ENCODE measurements at regions not wholly inside any gene's neighbourhood (a gene's known extent, or its start where the extent isn't known, plus 50 kb on each side); places are given as distances from the start of the nearest gene placed in this dataset.

DNA sequence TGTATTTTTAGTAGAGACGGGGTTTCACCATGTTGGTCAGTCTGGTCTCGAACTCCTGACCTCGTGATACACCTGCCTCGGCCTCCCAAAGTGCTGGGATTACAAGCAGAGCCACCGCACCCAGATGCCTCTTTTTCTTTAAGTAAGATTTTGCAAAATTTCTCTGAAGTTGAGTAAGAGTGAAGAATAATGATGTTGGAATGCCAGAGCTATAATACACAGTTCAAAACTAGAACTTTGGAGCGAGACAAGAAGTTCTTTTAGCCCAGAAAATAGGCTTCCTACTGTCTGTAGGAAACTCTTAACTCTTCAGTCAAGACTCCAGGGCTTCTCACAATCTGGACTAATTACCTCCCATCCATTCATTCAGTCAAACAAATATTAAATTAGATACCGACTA is 51.4 kb downstream of the MARCHF4 start:
- no peak for FAIRE-seq

DNA sequence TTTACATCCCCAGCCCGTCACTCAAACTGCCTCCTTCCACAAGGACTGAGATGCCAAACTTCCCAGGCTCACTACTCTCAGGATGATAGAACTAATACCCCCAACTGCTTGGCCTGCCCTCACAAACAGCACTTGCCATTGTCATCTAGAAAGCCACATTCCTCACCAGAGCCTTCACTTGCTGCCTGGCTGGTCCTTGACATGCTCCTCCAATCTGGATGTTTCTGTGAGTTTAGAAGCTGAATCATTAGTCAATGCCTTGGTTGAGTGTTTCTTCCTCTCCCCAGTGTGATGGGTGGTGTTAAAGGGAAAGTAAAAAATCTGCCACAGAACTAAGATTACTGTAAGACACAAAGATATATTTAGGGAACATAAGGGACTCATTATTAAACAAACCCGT is 52.5 kb downstream of the MARCHF4 start:
- TF ChIP-seq POLR2A (IDR thresholded peaks at IDR 0.05; ENCODE audit: low read depth, low read length) = no peak
- FAIRE-seq = no peak
- DNase-seq (ENCODE audit: insufficient read length, low spot score) = no peak

More for the DNA sequence above, 51.4 kb downstream of the MARCHF4 start:
- TF ChIP-seq POLR2A (IDR thresholded peaks at IDR 0.05; ENCODE audit: low read depth, low read length) = no peak
- DNase-seq (ENCODE audit: insufficient read length, low spot score) = no peak

DNA sequence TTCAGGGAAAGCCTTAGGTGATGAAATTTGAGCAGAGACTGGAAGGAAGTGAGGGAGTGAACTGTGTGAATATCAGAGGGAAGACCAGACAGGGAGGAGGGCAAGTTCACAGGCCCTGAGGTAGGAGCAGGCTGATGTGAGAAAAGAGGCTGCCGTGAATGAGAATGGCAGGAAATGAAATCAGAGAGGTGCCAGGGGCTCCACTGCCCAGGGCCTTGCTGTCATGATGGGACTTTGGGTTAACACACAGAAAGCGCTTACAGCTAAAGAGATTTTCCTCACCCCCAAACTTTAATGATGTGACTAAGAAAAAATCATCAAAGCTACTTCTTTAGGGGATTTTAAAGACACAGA is 53.8 kb downstream of the MARCHF4 start:
- DNase-seq (ENCODE audit: insufficient read length, low spot score) = no peak
- no peak for TF ChIP-seq POLR2A (IDR thresholded peaks at IDR 0.05; ENCODE audit: low read depth, low read length)
- no peak for FAIRE-seq

DNA sequence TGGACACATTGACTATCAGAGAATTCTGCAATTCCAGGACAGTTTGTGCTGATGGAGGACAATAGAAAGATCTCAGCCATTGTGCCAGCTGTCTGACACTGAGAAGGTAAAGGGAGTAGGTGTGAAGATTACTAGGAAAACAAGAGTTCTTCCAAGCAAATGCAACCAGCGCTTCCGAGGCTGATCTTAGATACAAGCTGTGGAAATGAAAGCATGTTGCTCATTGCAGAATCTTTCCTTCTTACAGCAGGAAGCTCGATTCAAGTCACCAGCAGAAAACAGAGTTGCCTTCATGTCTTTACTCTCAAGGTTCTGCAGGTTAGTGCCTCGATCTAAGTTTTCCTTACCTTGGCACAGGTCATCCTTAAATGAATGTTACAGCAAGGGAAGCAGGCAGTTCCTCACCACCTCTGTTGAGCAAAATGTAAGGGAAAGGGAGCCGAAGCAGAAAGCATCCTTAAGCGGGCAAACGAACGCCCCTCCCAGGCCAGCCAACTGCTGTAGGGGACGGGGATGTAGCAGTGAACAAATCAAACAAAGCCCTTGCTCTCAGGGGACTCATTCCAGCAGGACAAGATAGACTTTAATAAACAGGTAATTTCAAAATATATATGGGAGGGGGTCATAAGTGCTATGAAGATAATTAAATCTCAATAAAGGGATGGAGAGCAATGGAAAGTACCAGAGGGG is 54.3 kb downstream of the MARCHF4 start:
- FAIRE-seq = no peak
- no peak for TF ChIP-seq POLR2A (IDR thresholded peaks at IDR 0.05; ENCODE audit: low read depth, low read length)
- no peak for DNase-seq (ENCODE audit: insufficient read length, low spot score)

DNA sequence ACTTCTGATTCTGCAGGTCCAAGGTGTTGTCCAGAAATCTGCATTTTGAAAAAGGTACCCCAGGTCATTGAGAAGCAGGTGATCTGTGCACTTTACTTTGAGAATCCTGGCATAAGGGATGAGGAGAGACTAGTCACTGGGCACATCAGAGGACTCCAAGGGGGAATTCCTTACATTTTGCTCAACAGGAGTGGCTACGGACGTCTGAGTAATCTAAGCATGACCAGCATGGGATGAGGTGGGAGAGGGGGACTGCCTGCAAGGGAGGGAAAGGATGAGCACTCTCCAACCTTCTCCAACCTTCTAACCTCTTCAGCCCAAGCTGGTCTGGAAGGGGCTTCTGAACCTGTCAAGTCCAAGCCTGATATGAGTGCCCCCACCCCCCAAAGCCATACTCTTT is 55.5 kb downstream of the MARCHF4 start:
- DNase-seq (ENCODE audit: insufficient read length, low spot score) (peak; percentile 73), FAIRE-seq (peak; percentile 85)

DNA sequence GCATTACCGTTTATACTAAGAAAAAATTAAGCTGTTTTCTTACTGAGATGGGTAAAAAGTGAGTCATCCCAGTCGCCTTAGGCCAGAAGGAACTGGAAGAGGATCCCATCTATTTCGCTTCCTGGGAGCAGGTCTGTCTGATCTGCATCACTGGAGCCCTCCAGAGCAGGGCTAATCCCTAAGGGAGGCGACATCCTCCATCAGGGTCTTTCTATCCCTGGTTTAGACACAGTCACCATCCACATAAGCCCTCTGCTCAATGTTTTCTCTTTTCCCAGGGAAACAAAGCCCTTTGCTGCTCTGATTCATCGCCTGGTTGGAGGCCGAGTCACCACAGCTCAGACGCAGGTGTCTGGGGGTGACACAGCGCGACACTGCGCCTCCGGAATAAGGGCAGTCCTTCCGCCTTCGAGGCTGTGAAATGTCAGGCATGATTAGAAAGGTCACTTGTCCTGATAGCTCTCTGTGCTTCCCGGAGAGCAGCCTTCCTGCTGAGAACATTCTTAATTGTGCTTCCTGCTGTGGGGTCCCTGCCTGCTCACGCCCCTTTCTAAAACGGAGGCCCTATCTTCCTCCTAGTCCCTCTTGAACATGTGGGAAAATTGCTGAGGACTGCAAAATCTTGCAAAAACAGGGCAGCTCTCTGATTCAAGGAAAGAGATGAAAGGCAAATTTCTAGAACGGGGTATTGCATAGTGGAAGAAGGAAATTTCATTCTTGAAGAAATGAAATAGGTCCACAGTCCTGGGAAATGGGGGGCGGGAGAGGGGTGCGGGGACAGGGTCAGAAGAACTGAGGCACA is 56.3 kb downstream of the MARCHF4 start:
- 0 out of 2 replicates have a peak, but pooled peaks have one; percentile 7 for TF ChIP-seq POLR2A (IDR thresholded peaks at IDR 0.05; ENCODE audit: low read depth, low read length)
- FAIRE-seq = peak; percentile 86
- peak; percentile 41 for DNase-seq (ENCODE audit: insufficient read length, low spot score)

More for the DNA sequence above, 55.5 kb downstream of the MARCHF4 start:
- no peak for TF ChIP-seq POLR2A (IDR thresholded peaks at IDR 0.05; ENCODE audit: low read depth, low read length)

DNA sequence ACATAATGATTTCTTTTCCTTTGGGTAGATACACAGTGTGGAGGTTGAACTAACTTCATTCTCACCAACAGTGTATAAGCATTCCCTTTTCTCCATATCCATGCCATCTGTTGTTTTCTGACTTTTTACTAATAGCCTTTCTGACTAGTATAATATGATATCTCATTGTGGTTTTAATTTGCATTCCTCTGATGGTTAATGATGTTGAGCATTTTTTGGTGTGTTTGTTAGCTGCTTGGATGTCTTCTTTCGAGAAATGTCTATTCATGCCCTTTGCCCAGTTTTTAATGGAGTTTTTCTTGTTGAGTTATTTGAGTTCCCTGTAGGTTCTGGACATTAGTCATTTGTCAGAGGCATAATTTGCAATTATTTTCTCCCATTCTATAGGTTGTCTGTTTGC is 59.8 kb downstream of the MARCHF4 start:
- TF ChIP-seq POLR2A (IDR thresholded peaks at IDR 0.05; ENCODE audit: low read depth, low read length) = no peak
- DNase-seq (ENCODE audit: insufficient read length, low spot score) = no peak
- no peak for FAIRE-seq

DNA sequence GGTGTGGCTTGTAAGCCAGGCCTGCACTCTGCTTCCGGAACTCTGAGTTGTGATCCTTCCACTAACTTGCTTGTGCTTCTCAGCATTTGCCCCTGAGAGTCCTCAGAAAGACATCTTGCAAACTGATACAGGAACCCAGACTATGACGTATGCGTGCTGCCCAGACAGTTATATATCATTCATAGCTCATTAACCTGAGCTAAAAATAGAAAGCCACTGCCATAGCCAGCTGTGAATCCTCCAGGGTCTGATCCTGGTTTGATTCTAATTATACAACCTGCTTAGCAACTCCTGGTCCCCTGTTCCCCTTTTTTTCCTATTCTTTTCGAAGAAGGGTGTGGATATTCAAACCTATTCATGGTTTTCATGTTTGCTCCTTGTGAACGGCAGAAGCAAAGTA is 63.7 kb downstream of the MARCHF4 start:
- FAIRE-seq = no peak
- no peak for DNase-seq (ENCODE audit: insufficient read length, low spot score)
- TF ChIP-seq POLR2A (IDR thresholded peaks at IDR 0.05; ENCODE audit: low read depth, low read length) = no peak

DNA sequence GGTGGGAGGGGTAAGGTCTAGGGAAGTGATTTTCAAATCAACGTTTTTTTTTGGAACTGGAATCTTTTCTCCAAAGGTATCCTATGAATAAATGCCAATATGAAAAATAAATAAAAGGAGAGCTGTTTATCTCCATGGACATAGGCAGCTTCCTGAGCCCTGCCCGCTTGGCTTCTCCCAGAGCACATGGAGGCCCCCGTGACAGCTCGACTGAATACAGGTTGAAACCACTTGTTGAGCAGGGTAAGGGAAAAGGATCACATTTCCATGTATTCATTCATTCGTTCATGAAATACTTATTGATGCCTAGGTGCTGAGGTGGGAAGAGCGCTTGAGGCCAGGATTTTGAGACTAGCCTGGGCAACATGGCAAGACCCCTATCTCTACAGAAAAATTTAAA is 64.8 kb downstream of the MARCHF4 start:
- no peak for TF ChIP-seq POLR2A (IDR thresholded peaks at IDR 0.05; ENCODE audit: low read depth, low read length)
- DNase-seq (ENCODE audit: insufficient read length, low spot score) = no peak
- FAIRE-seq = no peak

DNA sequence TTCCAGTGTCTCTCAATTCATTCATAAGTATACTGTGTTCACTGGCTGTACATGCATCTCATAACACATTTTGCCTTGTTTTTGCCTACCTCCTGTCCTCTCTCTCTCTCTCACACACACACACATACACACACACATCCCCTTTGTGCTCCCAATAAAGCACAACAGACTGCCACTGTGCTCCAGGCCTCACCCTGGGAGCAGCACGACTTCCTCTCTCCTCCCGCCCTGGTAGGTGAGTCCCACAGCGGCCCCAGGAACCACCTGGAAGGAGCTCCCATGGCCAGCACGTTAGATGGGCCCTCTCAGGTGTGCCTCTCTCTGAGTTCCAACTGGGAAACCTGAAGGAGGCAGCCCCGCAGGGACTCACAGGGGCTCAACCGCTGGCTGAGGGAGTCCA is 65.4 kb downstream of the MARCHF4 start:
- FAIRE-seq (no peak), DNase-seq (ENCODE audit: insufficient read length, low spot score) (no peak)
- TF ChIP-seq POLR2A (IDR thresholded peaks at IDR 0.05; ENCODE audit: low read depth, low read length) = no peak

DNA sequence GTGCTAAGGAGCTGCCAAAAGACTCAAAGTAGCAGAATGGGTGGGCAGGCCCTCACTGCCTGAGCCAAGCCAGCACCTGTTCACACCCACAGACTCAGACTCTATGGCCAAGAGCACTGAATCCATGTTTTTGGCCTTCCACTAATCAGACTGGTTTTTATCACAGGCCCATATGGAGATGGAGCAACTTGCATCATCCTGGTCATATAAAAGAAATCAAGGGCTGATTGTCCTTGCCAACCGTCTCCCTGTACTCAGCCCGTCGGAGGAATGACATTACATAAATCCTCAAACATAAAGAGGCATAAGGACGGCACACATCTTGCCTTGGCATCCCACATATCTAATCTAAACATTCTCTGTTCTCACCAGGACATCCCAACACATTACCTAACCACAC is 66.7 kb downstream of the MARCHF4 start:
- DNase-seq (ENCODE audit: insufficient read length, low spot score) = no peak
- FAIRE-seq = no peak
- TF ChIP-seq POLR2A (IDR thresholded peaks at IDR 0.05; ENCODE audit: low read depth, low read length) = no peak

DNA sequence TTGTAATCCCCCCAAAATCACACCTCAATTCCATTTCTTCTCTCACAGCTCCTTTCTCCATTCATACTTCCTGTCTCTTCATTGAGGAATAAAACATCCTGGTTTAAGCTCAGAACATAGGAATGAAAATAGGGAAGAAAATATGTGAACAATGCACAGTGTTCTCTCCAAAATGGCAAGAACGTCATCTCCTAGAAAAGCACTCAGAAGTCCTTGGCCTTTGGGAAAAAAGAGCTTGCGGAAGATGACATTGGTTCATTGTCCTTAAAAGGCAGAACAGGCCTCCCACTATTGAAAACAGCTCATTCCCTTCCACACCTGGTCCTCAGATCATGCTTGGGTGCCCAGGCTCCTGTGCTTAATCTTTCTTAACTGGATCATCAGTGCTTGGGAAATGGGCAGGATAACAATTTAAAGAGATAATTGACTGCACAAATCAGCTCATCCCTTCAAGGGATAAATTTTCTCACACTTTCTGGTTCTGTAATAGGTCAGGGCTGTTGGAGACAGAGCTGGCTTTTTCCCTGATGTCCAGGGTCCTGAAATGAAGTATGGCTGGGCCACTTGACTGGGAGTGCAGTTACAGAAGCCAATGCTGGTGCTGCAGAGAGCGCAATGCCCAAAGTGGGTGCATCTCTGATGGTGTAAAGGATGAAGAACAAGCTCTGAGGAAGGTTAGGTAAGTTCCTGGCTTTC is 69.2 kb downstream of the MARCHF4 start:
- no peak for TF ChIP-seq POLR2A (IDR thresholded peaks at IDR 0.05; ENCODE audit: low read depth, low read length)
- DNase-seq (ENCODE audit: insufficient read length, low spot score) (no peak), FAIRE-seq (no peak)

DNA sequence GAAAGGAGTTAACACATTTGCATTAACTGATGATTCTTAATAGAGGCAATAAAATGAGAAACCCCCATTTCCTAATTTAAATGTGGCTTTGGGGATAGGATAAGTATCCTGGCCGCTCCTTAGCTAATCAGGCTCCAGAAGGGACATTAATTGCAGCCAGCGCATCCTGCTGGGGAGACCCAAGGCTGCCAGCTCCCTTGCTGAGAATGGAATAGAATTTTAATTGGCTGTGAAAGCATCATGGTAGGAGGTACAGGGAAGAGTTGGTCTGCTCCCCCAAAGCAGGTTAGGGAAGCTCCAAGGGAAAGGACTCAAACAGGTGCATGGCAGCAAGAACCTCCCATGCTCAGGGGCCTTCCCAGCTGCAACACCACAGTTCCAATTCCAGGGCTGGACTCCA is 71.4 kb downstream of the MARCHF4 start:
- FAIRE-seq = no peak
- DNase-seq (ENCODE audit: insufficient read length, low spot score) = no peak
- TF ChIP-seq POLR2A (IDR thresholded peaks at IDR 0.05; ENCODE audit: low read depth, low read length) = no peak

DNA sequence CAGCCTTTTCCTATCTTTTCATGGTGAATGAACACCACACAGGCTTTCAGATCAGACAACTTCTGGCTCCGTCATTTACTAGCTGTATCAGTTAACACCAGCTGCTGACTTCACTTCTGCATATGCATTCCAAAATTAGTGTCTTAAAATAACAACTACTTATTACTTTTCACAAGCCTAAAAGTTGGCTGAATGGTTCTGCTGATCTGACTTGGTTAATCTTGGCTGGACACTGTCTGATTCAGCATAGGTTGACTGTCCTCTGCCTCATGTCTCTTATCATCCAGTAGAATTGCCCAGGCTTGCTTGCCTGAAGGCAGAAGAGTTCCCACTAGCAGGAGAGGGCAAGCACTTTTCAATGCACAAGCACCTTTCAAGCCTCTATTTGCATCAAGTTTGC is 72.7 kb downstream of the MARCHF4 start:
- no peak for TF ChIP-seq POLR2A (IDR thresholded peaks at IDR 0.05; ENCODE audit: low read depth, low read length)
- no peak for DNase-seq (ENCODE audit: insufficient read length, low spot score)
- FAIRE-seq = no peak

Measured in H54 (cell line).